GM23338 (cell line): ENCODE measurements at regions not wholly inside any gene's neighbourhood (a gene's known extent, or its start where the extent isn't known, plus 50 kb on each side); places are given as distances from the start of the nearest gene placed in this dataset.

Experiments used
- ATAC-seq: fragments of 200-7000 bp; cut with Tn5 transposase; 3 replicates; pipeline ENCODE4 v1.9.1; 2020
- DNase-seq: peaks from one replicate; pipeline ENCODE4 v3.0.0-alpha.2; 2015; ENCODE audit warnings: low spot score
- H2AFZ ChIP-seq: fragments of 200-600 bp; sonication (generic); 2 replicates; pipeline ENCODE4 v1.8.0; 2016; ENCODE audit warnings: antibody characterized with exemption, mild to moderate bottlenecking, moderate library complexity
- H3F3A ChIP-seq: fragments of 200-600 bp; sonication (generic); replicated peaks from 2 replicates; pipeline ENCODE4 v1.8.0; 2017; ENCODE audit warnings: antibody characterized with exemption, mixed run types, low read depth
- H3K27ac ChIP-seq: fragments of 200-600 bp; sonication (generic); 2 replicates; pipeline ENCODE4 v1.6.1; 2016; ENCODE audit warnings: low read depth
- H3K27me3 ChIP-seq: fragments of 200-600 bp; sonication (generic); 2 replicates; pipeline ENCODE4 v1.8.0; 2016; ENCODE audit warnings: mild to moderate bottlenecking, mixed run types, moderate library complexity; ENCODE audit not compliant: insufficient read depth
- H3K36me3 ChIP-seq: fragments of 200-600 bp; sonication (generic); 2 replicates; pipeline ENCODE4 v1.8.0; 2016; ENCODE audit warnings: mild to moderate bottlenecking; ENCODE audit not compliant: insufficient read depth
- H3K4me1 ChIP-seq: fragments of 200-600 bp; sonication (generic); 2 replicates; pipeline ENCODE4 v1.8.0; 2016; ENCODE audit warnings: mild to moderate bottlenecking, moderate library complexity; ENCODE audit not compliant: insufficient read depth
- H3K4me2 ChIP-seq: fragments of 200-600 bp; sonication (generic); 2 replicates; pipeline ENCODE4 v1.7.1; 2017; ENCODE audit warnings: mixed run types
- H3K4me3 ChIP-seq: fragments of 200-600 bp; sonication (generic); 2 replicates; pipeline ENCODE4 v1.6.1; 2016; ENCODE audit warnings: mixed run types
- H3K79me2 ChIP-seq: fragments of 200-600 bp; sonication (generic); replicated peaks from 2 replicates; pipeline ENCODE4 v1.8.0; 2017; ENCODE audit warnings: mild to moderate bottlenecking; ENCODE audit not compliant: insufficient read depth
- H3K9me2 ChIP-seq: fragments of 200-600 bp; sonication (generic); 2 replicates; pipeline ENCODE4 v1.8.0; 2017; ENCODE audit not compliant: insufficient read depth
- H4K20me1 ChIP-seq: fragments of 200-600 bp; sonication (generic); replicated peaks from 2 replicates; pipeline ENCODE4 v1.8.0; 2017; ENCODE audit warnings: mild to moderate bottlenecking; ENCODE audit not compliant: insufficient read depth
- H3K27ac Mint-ChIP-seq: 2 replicates; pipeline ENCODE4 v1.8.0; 2020; ENCODE audit warnings: inconsistent platforms, mild to moderate bottlenecking, moderate library complexity, mixed read lengths
- H3K27me3 Mint-ChIP-seq: 3 replicates; pipeline ENCODE4 v1.8.0; 2022; ENCODE audit warnings: low read depth, mild to moderate bottlenecking, moderate library complexity, mixed read lengths, inconsistent platforms; ENCODE audit not compliant: insufficient read depth, poor library complexity
- H3K36me3 Mint-ChIP-seq: 3 replicates; pipeline ENCODE4 v1.8.0; 2021; ENCODE audit warnings: low read depth, mild to moderate bottlenecking, inconsistent platforms, moderate library complexity, mixed read lengths
- H3K4me1 Mint-ChIP-seq: 3 replicates; pipeline ENCODE4 v1.8.0; 2020; ENCODE audit warnings: mild to moderate bottlenecking, inconsistent platforms, mixed read lengths
- H3K4me3 Mint-ChIP-seq: 3 replicates; pipeline ENCODE4 v1.8.0; 2021; ENCODE audit warnings: moderate library complexity, mild to moderate bottlenecking, inconsistent platforms, mixed read lengths
- H3K9me3 Mint-ChIP-seq: 3 replicates; pipeline ENCODE4 v1.8.0; 2020; ENCODE audit warnings: moderate library complexity, mild to moderate bottlenecking, inconsistent platforms, mixed read lengths
- CREB1 ChIP-seq: fragments of 250-450 bp; sonication (Bioruptor Pico); IDR thresholded peaks from 2 replicates; pipeline ENCODE4 v1.5.0; 2020; ENCODE audit warnings: low read depth, mild to moderate bottlenecking, moderate library complexity
- CTCF ChIP-seq, 2 experiments: fragments of 200-600 bp in 1 of 2; sonication (generic) in 1 of 2; conservative IDR thresholded peaks; 2 replicates each; pipeline versions ENCODE4 v1.5.1 to v1.6.1; 2016 to 2017; ENCODE audit warnings: antibody characterized with exemption in 2 of 2, low read depth in 2 of 2, mild to moderate bottlenecking in 2 of 2, moderate library complexity in 1 of 2
- EZH2 ChIP-seq: fragments of 200-600 bp; sonication (generic); IDR thresholded peaks from one replicate; pipeline ENCODE4 v1.8.0; 2017; ENCODE audit warnings: antibody characterized with exemption, mild to moderate bottlenecking, low read depth; ENCODE audit not compliant: unreplicated experiment
- JUNB ChIP-seq: IDR thresholded peaks from one replicate; pipeline ENCODE4 v1.6.1; 2016; ENCODE audit warnings: antibody characterized with exemption; ENCODE audit not compliant: unreplicated experiment
- POLR2AphosphoS5 ChIP-seq: IDR thresholded peaks from 2 replicates; pipeline ENCODE4 v1.6.1; 2016; ENCODE audit warnings: antibody characterized with exemption, low read depth
- REST ChIP-seq: IDR thresholded peaks from one replicate; pipeline ENCODE4 v1.6.1; 2018; ENCODE audit warnings: antibody characterized with exemption; ENCODE audit not compliant: unreplicated experiment
- ZNF331 ChIP-seq: fragments of 250-450 bp; sonication (Bioruptor Pico); IDR thresholded peaks from 2 replicates; pipeline ENCODE4 v1.5.0; 2020; ENCODE audit warnings: low read depth, mild to moderate bottlenecking, moderate library complexity
- ZNF462 ChIP-seq: fragments of 250-450 bp; sonication (Bioruptor Pico); IDR thresholded peaks from 2 replicates; pipeline ENCODE4 v1.5.0; 2020; ENCODE audit warnings: mild to moderate bottlenecking, moderate library complexity

GRCh38 chr6:66199171-66199570 is 492.1 kb upstream of the EYS start:
- no peak overlapping the region for H3K27ac ChIP-seq
- no peak overlapping the region for H3K4me2 ChIP-seq
- no peak overlapping the region for H3K4me3 ChIP-seq
- Mint-ChIP-seq H3K27ac (no peak overlapping the region), H3K4me1 (no peaks in the 10 kb centered on the region), H3K9me3 (peaks cover 51% of the 10 kb centered on the region), H3K27me3 (peaks cover 1% of the 10 kb centered on the region), H3K4me3 (no peak overlapping the region), H3K36me3 (peaks cover 22% of the 10 kb centered on the region)
- peaks cover 4% of the 10 kb centered on the region; the same call in 1 of the 2 replicates for H3K9me2 ChIP-seq
- TF ChIP-seq JUNB: no peak
- no peak for TF ChIP-seq CTCF (conservative IDR thresholded peaks at IDR 0.05; ENCODE audit: low read depth in 2 of 2)
- no peak for TF ChIP-seq ZNF462 (CRISPR knock-in tag)
- TF ChIP-seq EZH2: no peak
- no peak for TF ChIP-seq POLR2AphosphoS5
- no peak for TF ChIP-seq CREB1 (CRISPR knock-in tag)
- no peak for TF ChIP-seq REST
- no peak for TF ChIP-seq ZNF331 (CRISPR knock-in tag)
- H3K4me1 ChIP-seq: no peaks in the 10 kb centered on the region
- no peaks in the 10 kb centered on the region for H4K20me1 ChIP-seq
- H3K36me3 ChIP-seq: peaks cover 8% of the 10 kb centered on the region; the same call in 1 of the 2 replicates
- no peak for DNase-seq
- ATAC-seq: no peak
- no peaks in the 10 kb centered on the region for H3K27me3 ChIP-seq
- no peaks in the 10 kb centered on the region for H3K79me2 ChIP-seq
- no peaks in the 10 kb centered on the region for H3F3A ChIP-seq
- H2AFZ ChIP-seq: no peak overlapping the region
